H9 (cell line): ENCODE measurements at regions not wholly inside any gene's neighbourhood (a gene's known extent, or its start where the extent isn't known, plus 50 kb on each side); places are given as distances from the start of the nearest gene placed in this dataset.

Experiments used
- DNase-seq: peaks from one replicate; pipeline ENCODE4 v3.0.0-alpha.2; 2017
- H2AFZ ChIP-seq: one replicate; pipeline ENCODE4 v1.6.1; 2013; ENCODE audit warnings: mild to moderate bottlenecking, low read length, control low read depth, moderate library complexity
- H2AK5ac ChIP-seq: 2 replicates; pipeline ENCODE4 v1.6.1; 2013; ENCODE audit warnings: low read length, control low read depth, mixed read lengths; ENCODE audit not compliant: insufficient read length
- H2BK120ac ChIP-seq: one replicate; pipeline ENCODE4 v1.6.1; 2013; ENCODE audit warnings: low read depth, mild to moderate bottlenecking, low read length, control low read depth, inconsistent platforms; ENCODE audit not compliant: poor library complexity, severe bottlenecking
- H2BK12ac ChIP-seq: 2 replicates; pipeline ENCODE4 v1.6.1; 2013; ENCODE audit warnings: low read length, control low read depth, mixed read lengths, low read depth; ENCODE audit not compliant: insufficient read length
- H2BK15ac ChIP-seq: 2 replicates; pipeline ENCODE4 v1.6.1; 2013; ENCODE audit warnings: low read depth, low read length, control low read depth
- H2BK20ac ChIP-seq: one replicate; pipeline ENCODE4 v1.6.1; 2013; ENCODE audit warnings: low read depth, mild to moderate bottlenecking, low read length, control low read depth, inconsistent platforms; ENCODE audit not compliant: poor library complexity, severe bottlenecking
- H2BK5ac ChIP-seq: 2 replicates; pipeline ENCODE4 v1.6.1; 2013; ENCODE audit warnings: low read length, control low read depth, mixed read lengths; ENCODE audit not compliant: insufficient read length
- H3K14ac ChIP-seq: 2 replicates; pipeline ENCODE4 v1.6.1; 2013; ENCODE audit warnings: low read length, control low read depth; ENCODE audit not compliant: insufficient read depth
- H3K18ac ChIP-seq: 2 replicates; pipeline ENCODE4 v1.6.1; 2013; ENCODE audit warnings: low read depth, mild to moderate bottlenecking, mixed read lengths, low read length, control low read depth; ENCODE audit not compliant: insufficient read length
- H3K23ac ChIP-seq: 2 replicates; pipeline ENCODE4 v1.6.1; 2013; ENCODE audit warnings: low read length, control low read depth, mixed read lengths, low read depth; ENCODE audit not compliant: insufficient read length
- H3K23me2 ChIP-seq: 2 replicates; pipeline ENCODE4 v1.6.1; 2013; ENCODE audit warnings: low read depth, mild to moderate bottlenecking, mixed read lengths, low read length, control low read depth; ENCODE audit not compliant: insufficient read length, poor library complexity, severe bottlenecking
- H3K27ac ChIP-seq: 2 replicates; pipeline ENCODE4 v1.5.1; 2013; ENCODE audit warnings: low read length, control low read depth, mixed read lengths, low read depth; ENCODE audit not compliant: insufficient read length
- H3K27me3 ChIP-seq: 2 replicates; pipeline ENCODE4 v1.6.1; 2013; ENCODE audit warnings: low read length, control low read depth, inconsistent platforms; ENCODE audit not compliant: insufficient read depth
- H3K4ac ChIP-seq: 2 replicates; pipeline ENCODE4 v1.6.1; 2013; ENCODE audit warnings: low read depth, mild to moderate bottlenecking, control low read depth, inconsistent platforms, low read length, moderate library complexity
- H3K4me1 ChIP-seq: 2 replicates; pipeline ENCODE4 v1.6.1; 2013; ENCODE audit warnings: low read length, control low read depth, inconsistent platforms; ENCODE audit not compliant: insufficient read depth
- H3K4me2 ChIP-seq: 2 replicates; pipeline ENCODE4 v1.6.1; 2013; ENCODE audit warnings: low read length, control low read depth, mixed read lengths; ENCODE audit not compliant: insufficient read length, insufficient read depth
- H3K56ac ChIP-seq: 2 replicates; pipeline ENCODE4 v1.6.1; 2013; ENCODE audit warnings: low read depth, mild to moderate bottlenecking, mixed read lengths, low read length, control low read depth; ENCODE audit not compliant: insufficient read length
- H3K79me1 ChIP-seq: 2 replicates; pipeline ENCODE4 v1.6.1; 2013; ENCODE audit warnings: low read depth, mild to moderate bottlenecking, moderate library complexity, low read length, control low read depth, inconsistent platforms; ENCODE audit not compliant: insufficient read depth, poor library complexity, severe bottlenecking
- H3K79me2 ChIP-seq: 2 replicates; pipeline ENCODE4 v1.6.1; 2013; ENCODE audit warnings: low read length, control low read depth, inconsistent platforms; ENCODE audit not compliant: insufficient read depth
- H3K9ac ChIP-seq: 2 replicates; pipeline ENCODE4 v1.6.1; 2013; ENCODE audit warnings: low read length, control low read depth, mixed read lengths; ENCODE audit not compliant: insufficient read length; ENCODE audit errors: extremely low read depth
- H3K9me3 ChIP-seq: one replicate; pipeline ENCODE4 v1.6.1; 2013; ENCODE audit warnings: low read depth, low read length, inconsistent platforms; ENCODE audit not compliant: control insufficient read depth
- H3T11ph ChIP-seq: one replicate; pipeline ENCODE4 v1.6.1; 2013; ENCODE audit warnings: mild to moderate bottlenecking, low read length, control low read depth, inconsistent platforms
- H4K20me1 ChIP-seq: one replicate; pipeline ENCODE4 v1.6.1; 2013; ENCODE audit not compliant: control insufficient read depth, insufficient read length, insufficient read depth
- H4K5ac ChIP-seq: 2 replicates; pipeline ENCODE4 v1.6.1; 2013; ENCODE audit warnings: low read depth, mild to moderate bottlenecking, mixed read lengths, low read length, control low read depth; ENCODE audit not compliant: insufficient read length
- H4K8ac ChIP-seq: replicated peaks from 2 replicates; pipeline ENCODE4 v1.6.1; 2013; ENCODE audit warnings: low read length, control low read depth, mixed read lengths, low read depth; ENCODE audit not compliant: insufficient read length
- H4K91ac ChIP-seq: 2 replicates; pipeline ENCODE4 v1.6.1; 2013; ENCODE audit warnings: low read depth, mild to moderate bottlenecking, moderate library complexity, mixed read lengths, low read length, control low read depth; ENCODE audit not compliant: insufficient read length
- H3K27ac Mint-ChIP-seq, 3 experiments: 2 replicates in 2 of 3; 3 replicates in 1 of 3; pipeline ENCODE4 v1.8.0; 2020 to 2021; ENCODE audit warnings: mixed read lengths in 3 of 3, mild to moderate bottlenecking in 1 of 3, moderate library complexity in 1 of 3
- H3K27me3 Mint-ChIP-seq: 2 replicates; pipeline ENCODE4 v1.8.0; 2021; ENCODE audit warnings: low read depth, mild to moderate bottlenecking, moderate library complexity, mixed read lengths
- H3K36me3 Mint-ChIP-seq, 3 experiments: 2 replicates in 2 of 3; 3 replicates in 1 of 3; pipeline ENCODE4 v1.8.0; 2020 to 2021; ENCODE audit warnings: low read depth in 3 of 3, mixed read lengths in 3 of 3; ENCODE audit not compliant: insufficient read depth in 1 of 3
- H3K4me1 Mint-ChIP-seq, 2 experiments: 2 replicates each; pipeline ENCODE4 v1.8.0; 2020; ENCODE audit warnings: mixed read lengths in 2 of 2
- H3K4me3 Mint-ChIP-seq, 2 experiments: 2 replicates in 1 of 2; 3 replicates in 1 of 2; pipeline ENCODE4 v1.8.0; 2020 to 2021; ENCODE audit warnings: mild to moderate bottlenecking in 2 of 2, mixed read lengths in 2 of 2, moderate library complexity in 1 of 2
- H3K9me3 Mint-ChIP-seq, 2 experiments: 2 replicates in 1 of 2; 3 replicates in 1 of 2; pipeline ENCODE4 v1.8.0; 2020; ENCODE audit warnings: mild to moderate bottlenecking in 2 of 2, mixed read lengths in 2 of 2, moderate library complexity in 1 of 2
- CTCF ChIP-seq: fragments of 200-600 bp; sonication (generic); conservative IDR thresholded peaks from 3 replicates; pipeline ENCODE4 v1.8.0; 2021; ENCODE audit warnings: antibody characterized with exemption, mild to moderate bottlenecking
- WGBS: extraction: QIAGEN DNeasy Blood & Tissue Kit; methylation state at CpG from one replicate; pipeline ENCODE4 v1.1.7; 2013; ENCODE audit warnings: missing lambda C conversion rate, low lambda C conversion rate, mixed read lengths; ENCODE audit not compliant: insufficient read length; ENCODE audit errors: extremely low coverage; 5-methylcytosine and 5-hydroxymethylcytosine counted together

- no peak overlapping the region for H3K14ac ChIP-seq
- H3K36me3 Mint-ChIP-seq, result no peaks in the 10 kb centered on the region
- DNase-seq, result no peak
- no peak overlapping the region for H2BK15ac ChIP-seq
- H2BK12ac ChIP-seq, result no peak overlapping the region
- no peaks in the 10 kb centered on the region for H3K23me2 ChIP-seq
- no peak overlapping the region for H4K5ac ChIP-seq
- no peak overlapping the region for H2BK120ac ChIP-seq
- TF ChIP-seq CTCF, result no peak
- no peaks in the 10 kb centered on the region for H3K79me2 ChIP-seq
- no peak overlapping the region for H3K27ac ChIP-seq
- H2AFZ ChIP-seq, result no peak overlapping the region
- no peaks in the 10 kb centered on the region for H3K27me3 Mint-ChIP-seq
- no peaks in the 10 kb centered on the region for H3K9me3 Mint-ChIP-seq
- H3K4me2 ChIP-seq, result no peak overlapping the region
- H3K27ac Mint-ChIP-seq, result no peak overlapping the region
- H3K9me3 ChIP-seq, result no peaks in the 10 kb centered on the region
- no peak overlapping the region for H4K8ac ChIP-seq
- no CpG with 5 or more reads among the region's 5 CpGs for WGBS
- no peak overlapping the region for H3K18ac ChIP-seq
- H2BK20ac ChIP-seq, result no peak overlapping the region
- H3K4me3 Mint-ChIP-seq, result no peak overlapping the region
- H2AK5ac ChIP-seq, result no peak overlapping the region
- H3K27me3 ChIP-seq, result no peaks in the 10 kb centered on the region
- no peak overlapping the region for H3K23ac ChIP-seq
- H3K4me1 ChIP-seq, result no peaks in the 10 kb centered on the region
- peaks cover 3% of the 10 kb centered on the region in 2 experiments; a peak in 1 of 4 replicates for H3K4me1 Mint-ChIP-seq
- no peaks in the 10 kb centered on the region for H4K20me1 ChIP-seq
- H3K9ac ChIP-seq, result no peak overlapping the region
- H3T11ph ChIP-seq, result no peak overlapping the region
- H3K56ac ChIP-seq, result no peak overlapping the region
- no peaks in the 10 kb centered on the region for H3K79me1 ChIP-seq
- no peak overlapping the region for H3K4ac ChIP-seq
- H2BK5ac ChIP-seq, result no peak overlapping the region
- H4K91ac ChIP-seq, result no peak overlapping the region
Observed at GRCh38 chr1:177448652-177449357, 278.0 kb downstream of the BRINP2 start.
